Mesendoderm (in vitro differentiated cells): ENCODE measurements at regions not wholly inside any gene's neighbourhood (a gene's known extent, or its start where the extent isn't known, plus 50 kb on each side); places are given as distances from the start of the nearest gene placed in this dataset.

ENCODE experiments used
- DNase-seq: peaks from one replicate; pipeline ENCODE4 v3.0.0; 2013
- H2AK5ac ChIP-seq: 2 replicates; pipeline ENCODE4 v1.6.1; 2013; ENCODE audit warnings: low read length, inconsistent platforms
- H2BK120ac ChIP-seq: 2 replicates; pipeline ENCODE4 v1.6.1; 2013; ENCODE audit warnings: low read depth, mild to moderate bottlenecking, low read length, moderate library complexity, mixed read lengths
- H2BK15ac ChIP-seq: replicated peaks from 2 replicates; pipeline ENCODE4 v1.6.1; 2013; ENCODE audit warnings: low read depth, mild to moderate bottlenecking, moderate library complexity
- H2BK5ac ChIP-seq: 2 replicates; pipeline ENCODE4 v1.6.1; 2013; ENCODE audit warnings: low read length, inconsistent platforms
- H3K18ac ChIP-seq: 2 replicates; pipeline ENCODE4 v1.6.1; 2013; ENCODE audit warnings: mild to moderate bottlenecking, low read length, mixed read lengths
- H3K23ac ChIP-seq: one replicate; pipeline ENCODE4 v1.6.1; 2013; ENCODE audit warnings: low read length
- H3K27ac ChIP-seq: 2 replicates; pipeline ENCODE4 v1.5.1; 2013; ENCODE audit warnings: low read depth, mild to moderate bottlenecking, inconsistent platforms, low read length, moderate library complexity
- H3K27me3 ChIP-seq: 2 replicates; pipeline ENCODE4 v1.6.1; 2013; ENCODE audit warnings: low read length, control low read depth, mild to moderate bottlenecking, inconsistent platforms; ENCODE audit not compliant: insufficient read depth, poor library complexity
- H3K36me3 ChIP-seq: 2 replicates; pipeline ENCODE4 v1.6.1; 2013; ENCODE audit warnings: low read length, inconsistent platforms; ENCODE audit not compliant: control insufficient read depth, insufficient read depth
- H3K4ac ChIP-seq: one replicate; pipeline ENCODE4 v1.6.1; 2013; ENCODE audit warnings: low read depth, mild to moderate bottlenecking, low read length, moderate library complexity
- H3K4me1 ChIP-seq: 2 replicates; pipeline ENCODE4 v1.6.1; 2013; ENCODE audit warnings: low read depth, low read length, inconsistent platforms; ENCODE audit not compliant: control insufficient read depth
- H3K4me2 ChIP-seq: 2 replicates; pipeline ENCODE4 v1.6.1; 2013; ENCODE audit warnings: low read length
- H3K4me3 ChIP-seq: 2 replicates; pipeline ENCODE4 v1.5.1; 2013; ENCODE audit warnings: mild to moderate bottlenecking, low read length
- H3K56ac ChIP-seq: one replicate; pipeline ENCODE4 v1.6.1; 2013; ENCODE audit warnings: low read length
- H3K79me1 ChIP-seq: 2 replicates; pipeline ENCODE4 v1.6.1; 2013; ENCODE audit warnings: low read length, inconsistent platforms
- H3K79me2 ChIP-seq: 2 replicates; pipeline ENCODE4 v1.6.1; 2013; ENCODE audit warnings: mild to moderate bottlenecking, low read length; ENCODE audit not compliant: control insufficient read depth, insufficient read depth
- H3K9ac ChIP-seq: 2 replicates; pipeline ENCODE4 v1.6.1; 2013; ENCODE audit warnings: low read length, inconsistent platforms
- H4K5ac ChIP-seq: one replicate; pipeline ENCODE4 v1.6.1; 2013; ENCODE audit warnings: low read length
- H4K8ac ChIP-seq: one replicate; pipeline ENCODE4 v1.6.1; 2013; ENCODE audit warnings: low read depth, mild to moderate bottlenecking, control low read depth, low read length, moderate library complexity
- WGBS: extraction: QIAGEN DNeasy Blood & Tissue Kit; methylation state at CpG from one replicate; pipeline ENCODE4 v1.1.7; 2013; ENCODE audit warnings: low lambda C conversion rate, missing lambda C conversion rate; ENCODE audit not compliant: insufficient coverage; ENCODE audit errors: extremely low coverage; 5-methylcytosine and 5-hydroxymethylcytosine counted together

DNA sequence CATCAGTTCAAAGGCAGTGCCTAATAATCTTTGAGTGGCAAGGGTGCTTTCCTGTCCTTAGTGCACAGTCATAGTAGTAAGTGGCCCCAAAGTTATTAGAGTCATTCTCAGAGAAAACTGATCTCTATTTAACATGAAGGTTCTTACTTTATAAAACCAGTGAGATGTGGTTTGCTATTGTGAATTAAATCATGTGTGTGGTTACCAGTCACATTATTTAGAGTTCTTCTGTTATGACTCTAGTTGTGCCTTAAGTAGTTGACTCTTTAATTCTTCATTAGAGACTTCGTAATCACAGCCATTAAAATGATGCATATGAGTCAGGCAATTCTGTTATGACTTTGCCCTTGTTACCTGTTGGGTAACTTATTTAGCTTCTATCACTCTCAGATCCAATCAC, 1392.9 kb upstream of the ACVR2A start:
- Histone ChIP-seq H3K4ac (no peak overlapping the region), H3K27me3 (no peaks in the 10 kb centered on the region), H3K27ac (no peak overlapping the region), H2BK15ac (no peak overlapping the region), H3K23ac (no peak overlapping the region), H3K4me2 (no peak overlapping the region), H3K18ac (no peak overlapping the region), H4K5ac (no peak overlapping the region), H3K9ac (no peak overlapping the region), H4K8ac (no peak overlapping the region), H3K4me1 (no peaks in the 10 kb centered on the region), H3K79me1 (no peaks in the 10 kb centered on the region), H2BK5ac (no peak overlapping the region), H3K56ac (no peak overlapping the region), H3K36me3 (no peaks in the 10 kb centered on the region), H3K79me2 (no peaks in the 10 kb centered on the region), H3K4me3 (no peak overlapping the region), H2AK5ac (no peak overlapping the region), H2BK120ac (no peak overlapping the region)
- DNase-seq: no peak
- WGBS: no CpG with 5 or more reads among the region's 1 CpG

DNA sequence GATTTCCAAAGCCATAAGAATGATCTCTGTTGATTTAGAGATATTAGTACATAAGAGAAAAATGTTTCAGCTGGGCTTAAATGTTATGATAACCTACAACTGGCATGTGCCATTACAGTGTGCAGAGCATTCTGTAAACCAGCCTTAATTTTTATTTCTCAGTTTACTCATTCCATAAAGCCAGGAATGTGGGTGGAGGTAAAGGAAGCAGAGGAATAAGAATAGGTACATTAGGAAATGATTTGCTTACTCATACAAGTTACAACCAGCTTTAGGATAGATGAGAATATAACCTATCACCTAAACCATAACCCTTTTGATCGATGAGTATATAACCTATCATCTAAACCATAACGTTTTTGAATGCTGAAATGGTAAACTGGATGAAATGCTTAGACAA, 1394.7 kb upstream of the ACVR2A start:
- Histone ChIP-seq H2BK5ac (no peak overlapping the region), H4K8ac (no peak overlapping the region), H3K4me1 (no peaks in the 10 kb centered on the region), H3K18ac (no peak overlapping the region), H3K23ac (no peak overlapping the region), H3K4me3 (no peak overlapping the region), H3K27me3 (no peaks in the 10 kb centered on the region), H3K4ac (no peak overlapping the region), H3K27ac (no peak overlapping the region), H4K5ac (no peak overlapping the region), H3K56ac (no peak overlapping the region), H3K36me3 (no peaks in the 10 kb centered on the region), H3K79me2 (no peaks in the 10 kb centered on the region), H2BK120ac (no peak overlapping the region), H2AK5ac (no peak overlapping the region), H2BK15ac (no peak overlapping the region), H3K4me2 (no peak overlapping the region), H3K9ac (no peak overlapping the region), H3K79me1 (no peaks in the 10 kb centered on the region)
- no CpG with 5 or more reads among the region's 2 CpGs for WGBS
- DNase-seq: no peak

DNA sequence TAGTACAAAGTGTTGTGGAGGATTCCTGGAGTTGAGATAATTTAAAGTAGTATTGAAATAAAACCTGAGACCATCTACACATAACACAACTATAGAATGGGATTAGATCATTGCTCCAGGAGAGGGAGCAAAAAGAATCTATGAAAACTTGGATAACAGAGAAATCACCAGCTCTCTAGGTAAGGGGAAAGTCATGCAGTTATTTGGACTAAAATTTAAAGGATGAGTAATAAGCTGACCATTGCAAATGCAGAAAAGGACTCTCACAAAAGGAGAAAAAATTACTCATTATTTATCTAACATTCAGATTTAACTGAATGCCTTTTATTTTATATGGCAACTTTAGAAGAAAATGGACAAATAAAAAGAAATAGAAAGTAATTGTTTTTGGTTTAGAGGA, 1399.8 kb upstream of the ACVR2A start:
- Histone ChIP-seq H3K79me1 (no peaks in the 10 kb centered on the region), H4K8ac (no peak overlapping the region), H3K27ac (no peak overlapping the region), H3K79me2 (no peaks in the 10 kb centered on the region), H4K5ac (no peak overlapping the region), H3K27me3 (no peaks in the 10 kb centered on the region), H3K56ac (no peak overlapping the region), H2BK120ac (no peak overlapping the region), H3K4ac (no peak overlapping the region), H3K4me2 (no peak overlapping the region), H2BK15ac (no peak overlapping the region), H3K4me3 (no peak overlapping the region), H3K23ac (no peak overlapping the region), H2BK5ac (no peak overlapping the region), H3K18ac (no peak overlapping the region), H3K4me1 (no peaks in the 10 kb centered on the region), H2AK5ac (no peak overlapping the region), H3K36me3 (no peaks in the 10 kb centered on the region), H3K9ac (no peak overlapping the region)
- no peak for DNase-seq

DNA sequence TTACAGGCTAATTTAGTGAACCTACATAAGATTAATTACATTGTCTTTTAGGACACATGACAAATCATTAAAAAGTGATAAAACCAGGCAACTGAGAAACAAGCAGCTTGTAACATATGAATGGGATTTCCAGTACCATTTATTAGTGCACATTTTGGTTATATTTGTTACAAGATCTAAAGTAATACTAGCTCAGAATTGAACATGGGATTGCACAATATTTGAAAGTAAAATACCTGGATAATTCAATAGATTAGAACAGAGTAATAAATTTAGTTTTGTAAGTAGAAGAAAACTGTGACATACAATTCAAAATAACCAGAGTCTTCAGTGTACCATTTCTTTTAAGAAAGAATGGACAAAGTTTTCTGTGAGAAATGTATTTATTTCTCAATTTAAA, 1400.7 kb upstream of the ACVR2A start:
- Histone ChIP-seq H4K5ac (no peak overlapping the region), H3K9ac (no peak overlapping the region), H3K56ac (no peak overlapping the region), H3K4me1 (no peaks in the 10 kb centered on the region), H3K27me3 (no peaks in the 10 kb centered on the region), H3K4me3 (no peak overlapping the region), H2BK5ac (no peak overlapping the region), H4K8ac (no peak overlapping the region), H3K79me1 (no peaks in the 10 kb centered on the region), H2BK120ac (no peak overlapping the region), H3K23ac (no peak overlapping the region), H3K4me2 (no peak overlapping the region), H3K27ac (no peak overlapping the region), H3K18ac (no peak overlapping the region), H3K4ac (no peak overlapping the region), H2AK5ac (no peak overlapping the region), H3K79me2 (no peaks in the 10 kb centered on the region), H3K36me3 (no peaks in the 10 kb centered on the region), H2BK15ac (no peak overlapping the region)
- no peak for DNase-seq

DNA sequence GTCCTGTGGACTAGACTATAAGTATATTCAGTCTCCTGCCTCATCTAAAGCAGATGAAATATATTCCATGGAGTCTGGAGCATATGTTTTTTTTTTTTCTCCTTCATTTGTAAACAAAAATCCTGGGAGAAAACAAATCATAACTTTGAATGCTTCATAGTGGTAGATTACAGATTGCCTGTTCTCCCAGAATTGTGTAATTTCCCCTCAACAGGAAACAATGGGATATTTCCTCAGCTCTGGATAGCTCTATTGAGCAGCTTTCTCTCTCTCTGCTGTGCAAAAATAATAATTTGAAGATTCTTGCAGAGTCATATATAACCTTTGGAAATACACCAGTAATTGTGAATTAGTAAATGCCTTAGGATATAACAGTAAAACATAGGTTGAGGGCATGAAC, 1406.6 kb upstream of the ACVR2A start:
- Histone ChIP-seq H2BK5ac (no peak overlapping the region), H3K4ac (no peak overlapping the region), H3K79me1 (no peaks in the 10 kb centered on the region), H3K4me3 (no peak overlapping the region), H3K4me1 (peaks cover 4% of the 10 kb centered on the region), H3K27ac (no peak overlapping the region), H2BK15ac (no peak overlapping the region), H3K23ac (no peak overlapping the region), H3K27me3 (no peaks in the 10 kb centered on the region), H4K8ac (no peak overlapping the region), H3K18ac (no peak overlapping the region), H3K4me2 (no peak overlapping the region), H2AK5ac (no peak overlapping the region), H3K9ac (no peak overlapping the region), H4K5ac (no peak overlapping the region), H3K36me3 (no peaks in the 10 kb centered on the region), H3K79me2 (no peaks in the 10 kb centered on the region), H2BK120ac (no peak overlapping the region), H3K56ac (no peak overlapping the region)
- no peak for DNase-seq

DNA sequence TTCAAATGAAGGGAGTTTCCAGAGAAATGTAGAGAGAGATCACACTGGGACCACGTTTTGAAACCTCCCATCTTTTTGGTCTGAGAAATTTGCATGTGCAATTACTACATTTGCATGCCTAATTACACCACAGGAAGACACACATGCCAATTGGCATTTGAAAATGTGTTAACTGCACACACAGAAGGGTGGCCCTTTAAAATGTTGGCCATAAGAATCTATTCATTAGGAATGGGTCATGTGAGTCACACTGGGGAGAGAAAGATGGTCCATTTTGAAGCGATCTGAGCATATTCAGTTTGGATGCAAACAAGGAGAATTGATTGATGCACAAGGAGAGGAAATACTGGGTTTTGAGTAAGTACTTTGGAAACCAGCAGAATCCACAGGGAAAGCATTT, 1407.1 kb upstream of the ACVR2A start:
- no peak overlapping the region for H3K9ac ChIP-seq
- no peaks in the 10 kb centered on the region for H3K36me3 ChIP-seq
- DNase-seq: no peak
- no peak overlapping the region for H3K4ac ChIP-seq
- WGBS: no CpG with 5 or more reads among the region's 2 CpGs
- no peak overlapping the region for H3K4me3 ChIP-seq
- peak overlapping the region; percentile 51 for H3K18ac ChIP-seq
- H3K79me1 ChIP-seq: no peaks in the 10 kb centered on the region
- H3K79me2 ChIP-seq: no peaks in the 10 kb centered on the region
- no peak overlapping the region for H3K27ac ChIP-seq
- H4K5ac ChIP-seq: no peak overlapping the region
- H3K56ac ChIP-seq: no peak overlapping the region
- no peak overlapping the region for H2BK15ac ChIP-seq
- peaks cover 4% of the 10 kb centered on the region for H3K4me1 ChIP-seq
- no peak overlapping the region for H3K4me2 ChIP-seq
- H2BK120ac ChIP-seq: no peak overlapping the region
- H2AK5ac ChIP-seq: no peak overlapping the region
- H4K8ac ChIP-seq: no peak overlapping the region
- no peak overlapping the region for H3K23ac ChIP-seq
- no peak overlapping the region for H2BK5ac ChIP-seq
- H3K27me3 ChIP-seq: no peaks in the 10 kb centered on the region
